HG03354 (cell line): ENCODE measurements at regions not wholly inside any gene's neighbourhood (a gene's known extent, or its start where the extent isn't known, plus 50 kb on each side); places are given as distances from the start of the nearest gene placed in this dataset.
"Not testable (repeated sequence)": the region's sequence is repeated elsewhere in the genome, so short reads cannot be mapped to it uniquely, and the experiment has no call there.

Experiments used
- ATAC-seq: cut with Tn5 transposase; IDR thresholded peaks from one replicate; pipeline ENCODE4 v1.9.1; 2021; ENCODE audit warnings: mild to moderate bottlenecking; ENCODE audit not compliant: unreplicated experiment, poor library complexity, severe bottlenecking

DNA sequence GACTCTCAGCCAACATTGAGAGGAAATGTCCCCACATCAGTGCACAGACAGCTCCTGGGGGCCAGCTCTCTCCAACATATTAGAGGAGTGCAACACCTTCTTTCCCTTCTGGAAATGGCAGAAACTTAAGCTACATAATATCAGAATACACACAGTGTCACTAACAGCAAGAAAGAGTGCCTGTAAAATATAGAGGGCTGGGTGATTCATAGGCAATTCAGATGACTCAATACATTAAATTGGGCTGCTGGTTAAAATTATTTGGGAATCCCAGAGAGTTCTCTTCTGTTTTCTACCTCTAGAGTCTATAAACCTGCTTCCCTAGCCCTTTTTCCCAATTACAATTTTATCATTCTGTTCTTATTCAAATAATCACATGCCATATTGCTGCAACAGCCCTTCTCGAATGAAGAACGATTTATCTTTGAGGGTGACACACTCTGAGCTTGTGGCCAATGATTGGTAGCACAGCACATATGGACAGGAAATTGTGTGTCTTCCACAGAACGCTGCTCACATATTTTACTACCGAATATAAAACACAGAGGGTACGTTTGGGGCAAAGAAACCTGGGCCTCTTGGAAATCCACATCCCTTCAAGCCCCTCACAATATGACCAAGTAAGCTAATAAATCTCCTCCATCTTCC lies 381.2 kb downstream of the MBD2 start:
- no peak for ATAC-seq

DNA sequence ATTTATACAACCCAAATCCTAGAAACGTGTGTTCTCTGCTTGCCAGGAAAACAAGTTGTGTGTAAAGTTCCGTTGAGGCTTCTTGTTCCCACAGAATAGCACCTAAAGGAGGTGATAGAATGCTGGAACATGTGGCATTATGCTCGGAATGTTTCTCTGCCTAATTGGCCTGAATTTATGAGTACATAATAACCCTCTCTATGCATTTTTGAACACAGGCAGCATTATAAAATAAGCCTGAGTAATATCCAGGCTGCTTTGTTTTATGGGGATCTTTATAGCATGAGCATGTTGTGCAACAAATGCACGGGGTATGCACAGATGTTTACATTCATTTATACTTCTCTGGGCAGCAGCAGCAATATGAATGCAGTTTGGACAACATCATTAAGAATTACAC lies 385.7 kb downstream of the MBD2 start:
- ATAC-seq = no peak

- ATAC-seq = not testable (repeated sequence)
Measured at GRCh38 chr18:53821141-53821540, 403.3 kb downstream of the MBD2 start.

DNA sequence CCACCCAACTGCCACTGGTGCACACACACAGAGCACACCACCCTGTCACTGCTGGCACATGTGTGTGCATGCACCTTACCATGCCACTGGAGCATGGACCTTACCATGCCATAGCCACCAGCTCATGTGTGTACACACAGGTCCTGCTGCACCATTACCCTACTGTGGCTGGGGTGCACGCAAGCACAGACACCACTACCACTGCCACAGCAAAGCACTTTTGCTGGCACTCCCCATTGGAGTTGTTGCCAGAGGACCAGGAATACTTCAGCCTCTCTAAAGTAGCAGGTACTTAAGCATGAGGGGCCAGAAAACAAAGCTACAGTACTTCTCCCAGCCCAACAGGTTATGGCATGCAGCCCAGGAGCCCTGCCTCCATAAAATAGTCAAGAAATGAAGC lies 404.8 kb downstream of the MBD2 start:
- no peak for ATAC-seq

DNA sequence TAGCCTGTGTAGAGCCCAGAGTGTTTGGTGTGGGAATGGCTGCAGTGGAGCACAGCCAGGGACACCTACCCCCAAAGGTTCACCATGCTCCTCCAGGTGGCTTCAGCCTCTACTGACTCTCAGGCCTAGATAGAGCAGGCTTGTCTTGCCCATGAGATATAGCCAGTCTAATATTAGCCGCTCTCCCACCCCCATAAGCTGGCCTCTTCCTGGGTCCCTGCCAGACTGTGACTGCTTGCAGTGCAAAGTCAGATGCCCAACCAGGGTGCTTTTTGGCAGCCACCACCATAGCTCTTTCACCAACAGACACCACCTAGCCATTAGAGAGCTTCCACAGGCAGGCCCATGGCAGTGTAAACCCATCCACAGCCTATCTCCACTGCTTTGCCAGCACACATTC lies 405.3 kb downstream of the MBD2 start:
- no peak for ATAC-seq

- no peak for ATAC-seq
Measured at GRCh38 chr18:53817976-53818950, 406.2 kb downstream of the MBD2 start.

GRCh38 chr18:53800171-53800570 lies 424.3 kb downstream of the MBD2 start:
- ATAC-seq = no peak

- no peak for ATAC-seq
Measured at GRCh38 chr18:53799134-53799533, 425.3 kb downstream of the MBD2 start.

- ATAC-seq = no peak
Measured at GRCh38 chr18:53798516-53798915, 426.0 kb downstream of the MBD2 start.

GRCh38 chr18:53797998-53798495 lies 426.4 kb downstream of the MBD2 start:
- ATAC-seq = no peak

- peak; percentile 92 for ATAC-seq
Measured at GRCh38 chr18:53796040-53796729, 428.3 kb downstream of the MBD2 start.

DNA sequence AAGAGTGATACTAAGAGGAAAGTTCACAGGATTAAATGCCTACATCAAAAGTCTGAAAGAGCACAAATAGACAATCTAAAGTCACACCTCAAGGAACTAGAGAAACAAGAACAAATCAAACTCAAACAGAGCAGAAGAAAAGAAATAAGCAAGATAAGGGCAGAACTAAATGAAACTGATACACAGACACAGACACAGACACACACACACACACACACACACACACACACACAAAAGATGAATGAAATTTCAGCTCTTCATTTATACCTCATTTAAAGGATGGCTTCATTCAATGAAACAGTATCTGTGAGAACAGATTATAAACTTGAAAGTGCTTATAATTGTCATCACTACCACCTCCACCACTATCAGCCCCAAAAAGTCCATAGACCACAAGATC lies 428.9 kb downstream of the MBD2 start:
- ATAC-seq = peak; percentile 24

- ATAC-seq = no peak
Measured at GRCh38 chr18:53795061-53795460, 429.4 kb downstream of the MBD2 start.

DNA sequence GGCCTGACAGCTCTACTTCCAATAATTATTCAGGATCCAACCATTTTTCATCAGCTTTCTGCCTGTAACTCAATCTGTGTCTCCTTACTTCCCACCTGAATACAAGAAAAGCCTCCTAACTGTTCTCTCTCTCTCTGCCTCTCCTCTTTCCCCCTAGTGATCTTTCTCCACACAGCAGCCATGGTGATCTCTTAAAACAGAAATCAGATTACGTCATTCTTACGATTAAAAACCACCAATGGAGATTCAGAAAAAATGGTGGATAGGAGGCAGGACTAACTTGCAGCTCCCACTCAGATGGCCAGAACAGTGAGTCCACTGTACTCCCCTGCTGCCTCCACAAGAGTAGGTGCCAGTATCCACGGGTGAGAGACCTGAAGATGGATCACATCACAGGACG lies 431.7 kb downstream of the MBD2 start:
- no peak for ATAC-seq

GRCh38 chr18:53790786-53791185 lies 433.7 kb downstream of the MBD2 start:
- ATAC-seq = no peak

GRCh38 chr18:53789376-53790247 lies 434.9 kb downstream of the MBD2 start:
- ATAC-seq = no peak

GRCh38 chr18:53785811-53786210 lies 438.7 kb downstream of the MBD2 start:
- no peak for ATAC-seq

DNA sequence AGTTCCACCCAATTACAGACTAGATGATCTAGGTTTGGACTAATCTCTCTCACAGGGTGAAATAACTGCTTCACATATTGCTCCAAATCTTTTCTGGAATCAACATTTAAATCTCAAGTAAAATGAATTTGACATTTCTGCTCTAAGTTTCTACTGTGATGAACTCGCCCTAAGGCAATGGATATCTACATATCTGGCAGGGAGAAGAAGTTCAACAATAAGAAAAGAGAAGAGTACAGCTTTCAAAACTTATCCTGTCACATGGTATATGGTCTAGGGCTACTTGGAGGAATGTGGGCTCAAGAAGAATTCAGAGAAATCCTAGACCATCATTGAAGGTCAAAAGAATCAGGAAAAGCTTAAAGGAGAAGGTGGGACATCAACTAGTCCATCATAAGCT lies 440.2 kb downstream of the MBD2 start:
- no peak for ATAC-seq

DNA sequence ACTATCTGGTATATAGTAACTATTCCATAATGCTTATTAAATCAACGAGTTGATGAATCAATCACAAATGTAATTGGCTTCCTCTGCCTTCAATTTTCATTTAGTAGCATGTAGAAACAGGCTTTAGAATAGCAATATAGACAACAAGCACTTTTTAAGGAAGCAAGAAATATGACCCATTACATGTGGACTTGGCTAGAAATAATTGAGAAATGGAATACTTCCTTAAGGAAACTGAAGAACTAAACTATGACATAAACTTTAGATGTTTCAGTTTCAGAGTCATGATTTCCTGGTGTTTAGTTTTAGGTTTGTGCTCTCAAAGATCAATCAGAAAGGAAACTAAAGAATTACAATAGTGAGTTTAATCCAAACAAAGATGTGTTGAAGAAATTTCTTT lies 443.8 kb downstream of the MBD2 start:
- no peak for ATAC-seq
